Ovary (tissue), 3 donors: ENCODE measurements at regions not wholly inside any gene's neighbourhood (a gene's known extent, or its start where the extent isn't known, plus 50 kb on each side); places are given as distances from the start of the nearest gene placed in this dataset.

Experiments
- POLR2A ChIP-seq: fragments of 450-650 bp; IDR thresholded peaks from one replicate; pipeline ENCODE4 v1.6.1; 2017; ENCODE audit warnings: antibody characterized with exemption, mild to moderate bottlenecking, moderate library complexity
- TF ChIP-seq, protein P1 (sequence below), 3 donors: fragments of 450-650 bp in 2 of 3; fragments of 200-600 bp in 1 of 3; IDR thresholded peaks; one replicate each; pipeline versions ENCODE4 v1.5.1 to v1.8.0; 2016 to 2022; ENCODE audit warnings: antibody characterized with exemption in 3 of 3, mild to moderate bottlenecking in 1 of 3
- donor health status: DM: no; HTN: no; CAD: no.

- TF ChIP-seq, protein P1, sequence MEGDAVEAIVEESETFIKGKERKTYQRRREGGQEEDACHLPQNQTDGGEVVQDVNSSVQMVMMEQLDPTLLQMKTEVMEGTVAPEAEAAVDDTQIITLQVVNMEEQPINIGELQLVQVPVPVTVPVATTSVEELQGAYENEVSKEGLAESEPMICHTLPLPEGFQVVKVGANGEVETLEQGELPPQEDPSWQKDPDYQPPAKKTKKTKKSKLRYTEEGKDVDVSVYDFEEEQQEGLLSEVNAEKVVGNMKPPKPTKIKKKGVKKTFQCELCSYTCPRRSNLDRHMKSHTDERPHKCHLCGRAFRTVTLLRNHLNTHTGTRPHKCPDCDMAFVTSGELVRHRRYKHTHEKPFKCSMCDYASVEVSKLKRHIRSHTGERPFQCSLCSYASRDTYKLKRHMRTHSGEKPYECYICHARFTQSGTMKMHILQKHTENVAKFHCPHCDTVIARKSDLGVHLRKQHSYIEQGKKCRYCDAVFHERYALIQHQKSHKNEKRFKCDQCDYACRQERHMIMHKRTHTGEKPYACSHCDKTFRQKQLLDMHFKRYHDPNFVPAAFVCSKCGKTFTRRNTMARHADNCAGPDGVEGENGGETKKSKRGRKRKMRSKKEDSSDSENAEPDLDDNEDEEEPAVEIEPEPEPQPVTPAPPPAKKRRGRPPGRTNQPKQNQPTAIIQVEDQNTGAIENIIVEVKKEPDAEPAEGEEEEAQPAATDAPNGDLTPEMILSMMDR (IDR thresholded peaks at IDR 0.05): no peak
- TF ChIP-seq POLR2A: no peak
Measured at GRCh38 chr3:161957467-161957866, 460.9 kb downstream of the OTOL1 start.
